HepG2 (cell line): ENCODE measurements at regions not wholly inside any gene's neighbourhood (a gene's known extent, or its start where the extent isn't known, plus 50 kb on each side); places are given as distances from the start of the nearest gene placed in this dataset.

Source experiments
- ATAC-seq: fragments of 200-7000 bp; cut with Tn5 transposase; 3 replicates; pipeline ENCODE4 v1.9.1; 2020; ENCODE audit warnings: mild to moderate bottlenecking, moderate library complexity
- BruUV-seq: library from RNA; stranded (reverse); fragments of 400-500 nt; replicated peaks from 2 replicates; lab custom pipeline; 2021; lab: Mats Ljungman, UMichigan
- CTCF ChIA-PET: fragments of 300-600 bp; formaldehyde crosslinking; extraction: SDS; loops from one replicate; lab custom pipeline; 2021; ENCODE audit warnings: low total read pairs, inconsistent platforms, low intra/inter-chr PET ratio; lab: Yijun Ruan, JAX
- POLR2A ChIA-PET: fragments of 350-600 bp; sonication (Branson Sonifier 250); formaldehyde crosslinking; loops from one replicate; lab custom pipeline; 2020; ENCODE audit warnings: antibody characterized with exemption, inconsistent platforms; lab: Yijun Ruan, JAX
- DNase-seq: peaks from one replicate; pipeline ENCODE4 v3.0.0-alpha.2; 2015; ENCODE audit warnings: low spot score
- FAIRE-seq: peaks from 3 replicates; lab custom pipeline; 2011; peaks lifted over from hg19 to GRCh38; lab: Jason Lieb, UNC
- H2AFZ ChIP-seq: one replicate; pipeline ENCODE4 v1.6.1; 2011; ENCODE audit warnings: low read length, inconsistent platforms
- H3K27ac ChIP-seq: fragments of 300-600 bp; 3 replicates; pipeline ENCODE4 v1.8.0; 2011; ENCODE audit warnings: mixed run types, mild to moderate bottlenecking, mixed read lengths, low read length, inconsistent platforms; ENCODE audit not compliant: insufficient read depth; ENCODE audit errors: extremely low read length
- H3K27me3 ChIP-seq, 2 experiments: fragments of 200-600 bp in 1 of 2; 2 replicates in 1 of 2; 3 replicates in 1 of 2; pipeline versions ENCODE4 v1.6.0 to v1.8.0; 2011; ENCODE audit warnings: low read length in 2 of 2, mild to moderate bottlenecking in 2 of 2, moderate library complexity in 2 of 2, inconsistent platforms in 1 of 2; ENCODE audit not compliant: insufficient read depth in 2 of 2, control insufficient read depth in 1 of 2
- H3K36me3 ChIP-seq, 2 experiments: fragments of 200-600 bp in 1 of 2; replicated peaks in 1 of 2; 2 replicates in 1 of 2; 3 replicates in 1 of 2; pipeline versions ENCODE4 v1.5.1 to v1.8.0; 2011; ENCODE audit warnings: low read length in 2 of 2, inconsistent platforms in 1 of 2; ENCODE audit not compliant: insufficient read depth in 2 of 2, control insufficient read depth in 1 of 2
- H3K4me1 ChIP-seq: 2 replicates; pipeline ENCODE4 v1.5.1; 2012; ENCODE audit warnings: low read length, inconsistent platforms; ENCODE audit not compliant: insufficient read depth
- H3K4me2 ChIP-seq: 2 replicates; pipeline ENCODE4 v1.6.0; 2011; ENCODE audit warnings: low read depth, low read length, inconsistent platforms
- H3K4me3 ChIP-seq, 3 experiments: fragments of 200-600 bp in 1 of 3; sonication (generic), shearing (Covaris generic) in 1 of 3; replicated peaks in 1 of 3; 2 replicates each; pipeline ENCODE4 v1.5.1; 2011 to 2016; ENCODE audit warnings: low read length in 3 of 3, inconsistent platforms in 2 of 3, low read depth in 2 of 3, mild to moderate bottlenecking in 2 of 3, control low read depth in 1 of 3, mixed read lengths in 1 of 3; ENCODE audit not compliant: insufficient read depth in 1 of 3
- H3K79me2 ChIP-seq: one replicate; pipeline ENCODE4 v1.6.1; 2011; ENCODE audit warnings: low read length, inconsistent platforms; ENCODE audit not compliant: insufficient read depth
- H3K9ac ChIP-seq: 2 replicates; pipeline ENCODE4 v1.6.0; 2011; ENCODE audit warnings: mild to moderate bottlenecking, low read depth, low read length, inconsistent platforms; ENCODE audit not compliant: insufficient read depth
- H3K9me3 ChIP-seq: 2 replicates; pipeline ENCODE4 v1.5.1; 2012; ENCODE audit warnings: mild to moderate bottlenecking, low read length
- H4K20me1 ChIP-seq: 2 replicates; pipeline ENCODE4 v1.6.0; 2011; ENCODE audit warnings: inconsistent platforms, mild to moderate bottlenecking, low read length, moderate library complexity; ENCODE audit not compliant: insufficient read depth
- AGO1 ChIP-seq: fragments of 200-400 bp; formaldehyde crosslinking; IDR thresholded peaks from 2 replicates; pipeline ENCODE4 v1.6.1; 2017; ENCODE audit warnings: mild to moderate bottlenecking, low read depth, low read length, moderate library complexity; ENCODE audit not compliant: poor library complexity, severe bottlenecking
- BRF2 ChIP-seq: sonication (generic); formaldehyde crosslinking; IDR thresholded peaks from 2 replicates; pipeline ENCODE4 v1.8.1; 2022; ENCODE audit warnings: mild to moderate bottlenecking, missing genetic modification reagents
- CHD2 ChIP-seq: IDR thresholded peaks from 2 replicates; pipeline ENCODE4 v1.6.1; 2011; ENCODE audit warnings: low read depth, low read length, improper control_type of control experiment
- KMT2A ChIP-seq: sonication (generic); formaldehyde crosslinking; IDR thresholded peaks from 2 replicates; pipeline ENCODE4 v1.4.0; 2020; ENCODE audit warnings: missing genetic modification reagents
- MYC ChIP-seq: sonication (generic); formaldehyde crosslinking; IDR thresholded peaks from 2 replicates; pipeline ENCODE4 v1.9.0; 2021; ENCODE audit warnings: missing genetic modification reagents, borderline replicate concordance
- NRL ChIP-seq: sonication (generic); formaldehyde crosslinking; IDR thresholded peaks from 2 replicates; pipeline ENCODE4 v1.5.0; 2020; ENCODE audit warnings: missing genetic modification reagents, mild to moderate bottlenecking, moderate library complexity, borderline replicate concordance
- ONECUT2 ChIP-seq: sonication (generic); formaldehyde crosslinking; IDR thresholded peaks from 2 replicates; pipeline ENCODE4 v1.4.0; 2020; ENCODE audit warnings: missing genetic modification reagents
- ZNF143 ChIP-seq: sonication (generic); formaldehyde crosslinking; IDR thresholded peaks from 2 replicates; pipeline ENCODE4 v1.4.0; 2020; ENCODE audit warnings: missing genetic modification reagents
- ZNF543 ChIP-seq: sonication (generic); formaldehyde crosslinking; IDR thresholded peaks from 2 replicates; pipeline ENCODE4 v1.4.0; 2020; ENCODE audit warnings: mild to moderate bottlenecking, missing genetic modification reagents
- ZNF564 ChIP-seq: sonication (generic); formaldehyde crosslinking; IDR thresholded peaks from 2 replicates; pipeline ENCODE4 v1.8.1; 2023; ENCODE audit warnings: mild to moderate bottlenecking, missing genetic modification reagents
- ZNF574 ChIP-seq: sonication (generic); formaldehyde crosslinking; IDR thresholded peaks from 2 replicates; pipeline ENCODE4 v1.4.0; 2020; ENCODE audit warnings: missing genetic modification reagents
- ZNF75D ChIP-seq: sonication (generic); formaldehyde crosslinking; IDR thresholded peaks from 2 replicates; pipeline ENCODE4 v1.8.1; 2023; ENCODE audit warnings: missing genetic modification reagents, mild to moderate bottlenecking, borderline replicate concordance
- ZNF879 ChIP-seq: sonication (generic); formaldehyde crosslinking; IDR thresholded peaks from 2 replicates; pipeline ENCODE4 v1.8.1; 2023; ENCODE audit warnings: missing genetic modification reagents
- WGBS: methylation state at CpG from one replicate; pipeline ENCODE4 v1.1.6; 2017; ENCODE audit warnings: low lambda C conversion rate; 5-methylcytosine and 5-hydroxymethylcytosine counted together
- in situ Hi-C: cut with HindIII; loops from 2 replicates; pipeline ENCODE4 v1.10.0; 2017; ENCODE audit warnings: low pct_unique_long_range_greater_than_20kb; ENCODE audit not compliant: extremely low pct_ligation_motif_present
- intact Hi-C: fragments of 100-400 bp; cut with micrococcal nuclease; formaldehyde crosslinking; loops from one replicate; pipeline ENCODE4 v1.10.0; 2022; ENCODE audit not compliant: unreplicated experiment
- TF ChIP-seq, protein P1 (sequence below): fragments of 450-650 bp; IDR thresholded peaks from 2 replicates; pipeline ENCODE4 v1.6.1; 2016

- Histone ChIP-seq H3K4me1 (no peaks in the 10 kb centered on the region), H3K27ac (no peak overlapping the region), H3K27me3 (no peaks in the 10 kb centered on the region), H3K9ac (no peak overlapping the region), H2AFZ (no peak overlapping the region), H3K79me2 (no peaks in the 10 kb centered on the region), H3K36me3 (no peaks in the 10 kb centered on the region), H4K20me1 (no peaks in the 10 kb centered on the region), H3K9me3 (peaks cover 75% of the 10 kb centered on the region), H3K4me2 (no peak overlapping the region), H3K4me3 (no peak overlapping the region)
- no peak for DNase-seq
- ChIA-PET POLR2A (no interaction called here), CTCF (no interaction called here)
- 7% methylated on average over 4 of the region's 4 CpGs for WGBS
- in situ Hi-C loops: no loop called here
- intact Hi-C loops: loop anchor here (10.0 kb wide), 1 partner anchor 1241 kb away; no protein-coding TSS in a partner anchor
- BruUV-seq: no TSS peak
- no peak for ATAC-seq
- FAIRE-seq: no peak
- no peak for TF ChIP-seq ZNF143 (CRISPR knock-in tag)
- no peak for TF ChIP-seq AGO1
- no peak for TF ChIP-seq BRF2
- no peak for TF ChIP-seq CHD2
- no peak for TF ChIP-seq ZNF75D (CRISPR knock-in tag)
- TF ChIP-seq, protein P1, sequence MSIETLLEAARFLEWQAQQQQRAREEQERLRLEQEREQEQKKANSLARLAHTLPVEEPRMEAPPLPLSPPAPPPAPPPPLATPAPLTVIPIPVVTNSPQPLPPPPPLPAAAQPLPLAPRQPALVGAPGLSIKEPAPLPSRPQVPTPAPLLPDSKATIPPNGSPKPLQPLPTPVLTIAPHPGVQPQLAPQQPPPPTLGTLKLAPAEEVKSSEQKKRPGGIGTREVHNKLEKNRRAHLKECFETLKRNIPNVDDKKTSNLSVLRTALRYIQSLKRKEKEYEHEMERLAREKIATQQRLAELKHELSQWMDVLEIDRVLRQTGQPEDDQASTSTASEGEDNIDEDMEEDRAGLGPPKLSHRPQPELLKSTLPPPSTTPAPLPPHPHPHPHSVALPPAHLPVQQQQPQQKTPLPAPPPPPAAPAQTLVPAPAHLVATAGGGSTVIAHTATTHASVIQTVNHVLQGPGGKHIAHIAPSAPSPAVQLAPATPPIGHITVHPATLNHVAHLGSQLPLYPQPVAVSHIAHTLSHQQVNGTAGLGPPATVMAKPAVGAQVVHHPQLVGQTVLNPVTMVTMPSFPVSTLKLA: no peak
- no peak for TF ChIP-seq ZNF879 (CRISPR knock-in tag)
- TF ChIP-seq ONECUT2 (CRISPR knock-in tag): no peak
- TF ChIP-seq MYC (CRISPR knock-in tag): no peak
- no peak for TF ChIP-seq NRL (CRISPR knock-in tag)
- no peak for TF ChIP-seq ZNF543 (CRISPR knock-in tag)
- TF ChIP-seq ZNF564 (CRISPR knock-in tag): no peak
- no peak for TF ChIP-seq ZNF574 (CRISPR knock-in tag)
- TF ChIP-seq KMT2A (CRISPR knock-in tag): no peak
Measured at GRCh38 chr14:84125676-84126075, 1404.3 kb upstream of the FLRT2 start.
